A673 (cell line): ENCODE measurements at regions not wholly inside any gene's neighbourhood (a gene's known extent, or its start where the extent isn't known, plus 50 kb on each side); places are given as distances from the start of the nearest gene placed in this dataset.

Source experiments
- EZH2 ChIP-seq: fragments of 200-600 bp; sonication (generic); IDR thresholded peaks from 2 replicates; pipeline ENCODE4 v1.6.1; 2017; ENCODE audit warnings: borderline replicate concordance, low read depth, mild to moderate bottlenecking, mixed read lengths, antibody characterized with exemption, low read length; ENCODE audit not compliant: poor library complexity, severe bottlenecking
- TF ChIP-seq, protein P1 (sequence below): fragments of 300-800, 200-600 bp; sonication (generic); conservative IDR thresholded peaks from 2 replicates; pipeline ENCODE4 v1.5.1; 2017; ENCODE audit warnings: low read depth, mild to moderate bottlenecking, antibody characterized with exemption, low read length, moderate library complexity, mixed read lengths

DNA sequence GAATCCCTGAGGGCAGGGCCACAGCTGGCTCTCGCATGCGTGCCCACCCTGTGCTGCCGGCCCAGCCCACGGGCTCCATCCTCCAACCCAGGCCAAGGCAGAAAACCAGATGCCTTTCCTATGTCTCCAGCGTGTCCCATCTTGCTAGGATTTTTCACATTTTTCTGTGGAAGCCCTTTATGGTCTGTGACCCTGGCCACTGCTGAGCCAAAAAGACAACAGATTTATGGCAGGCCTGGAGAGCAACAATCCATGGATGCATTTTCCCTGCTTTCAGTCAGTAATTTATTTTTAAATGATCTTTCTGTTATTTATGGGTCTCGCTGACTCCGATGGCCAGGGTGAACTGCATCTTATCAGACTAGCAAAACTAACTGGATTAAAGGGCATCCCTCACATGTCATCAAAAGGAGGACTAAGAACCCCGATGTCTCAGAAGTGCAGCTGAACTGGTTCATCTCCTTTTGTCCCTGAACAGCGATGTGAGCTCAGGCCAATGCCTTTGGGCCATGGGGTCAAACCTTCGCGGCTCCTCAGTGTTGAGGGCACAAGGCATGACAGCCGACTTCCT, 346.0 kb downstream of the CYRIA start:
- TF ChIP-seq, protein P1, sequence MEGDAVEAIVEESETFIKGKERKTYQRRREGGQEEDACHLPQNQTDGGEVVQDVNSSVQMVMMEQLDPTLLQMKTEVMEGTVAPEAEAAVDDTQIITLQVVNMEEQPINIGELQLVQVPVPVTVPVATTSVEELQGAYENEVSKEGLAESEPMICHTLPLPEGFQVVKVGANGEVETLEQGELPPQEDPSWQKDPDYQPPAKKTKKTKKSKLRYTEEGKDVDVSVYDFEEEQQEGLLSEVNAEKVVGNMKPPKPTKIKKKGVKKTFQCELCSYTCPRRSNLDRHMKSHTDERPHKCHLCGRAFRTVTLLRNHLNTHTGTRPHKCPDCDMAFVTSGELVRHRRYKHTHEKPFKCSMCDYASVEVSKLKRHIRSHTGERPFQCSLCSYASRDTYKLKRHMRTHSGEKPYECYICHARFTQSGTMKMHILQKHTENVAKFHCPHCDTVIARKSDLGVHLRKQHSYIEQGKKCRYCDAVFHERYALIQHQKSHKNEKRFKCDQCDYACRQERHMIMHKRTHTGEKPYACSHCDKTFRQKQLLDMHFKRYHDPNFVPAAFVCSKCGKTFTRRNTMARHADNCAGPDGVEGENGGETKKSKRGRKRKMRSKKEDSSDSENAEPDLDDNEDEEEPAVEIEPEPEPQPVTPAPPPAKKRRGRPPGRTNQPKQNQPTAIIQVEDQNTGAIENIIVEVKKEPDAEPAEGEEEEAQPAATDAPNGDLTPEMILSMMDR: no peak
- no peak for TF ChIP-seq EZH2
